CD4-positive, alpha-beta memory T cell (primary cell): ENCODE measurements at regions not wholly inside any gene's neighbourhood (a gene's known extent, or its start where the extent isn't known, plus 50 kb on each side); places are given as distances from the start of the nearest gene placed in this dataset.

ENCODE experiments used
- CTCF ChIA-PET: fragments of 350-600 bp; sonication (Branson Sonifier 250); formaldehyde crosslinking; loops from one replicate; lab custom pipeline; 2021; ENCODE audit warnings: inconsistent platforms; ENCODE audit not compliant: partially characterized antibody; lab: Charles Lee
- POLR2A ChIA-PET: fragments of 350-600 bp; sonication (Branson Sonifier 250); formaldehyde crosslinking; loops from one replicate; lab custom pipeline; 2021; ENCODE audit not compliant: partially characterized antibody; lab: Charles Lee
- DNase-seq, 5 donors: peaks; one replicate each; pipeline versions ENCODE4 v3.0.0 to v3.0.0-alpha.2; 2020 to 2022; ENCODE audit warnings: mixed read lengths in 1 of 5
- H3K27ac ChIP-seq: one replicate; pipeline ENCODE4 v1.7.0; 2013; ENCODE audit warnings: low read depth, low read length
- H3K27me3 ChIP-seq: 2 replicates; pipeline ENCODE4 v1.7.0; 2013; ENCODE audit warnings: mild to moderate bottlenecking, low read length, moderate library complexity; ENCODE audit not compliant: insufficient read depth
- H3K36me3 ChIP-seq: 2 replicates; pipeline ENCODE4 v1.7.0; 2013; ENCODE audit warnings: mild to moderate bottlenecking, low read length, moderate library complexity; ENCODE audit not compliant: insufficient read depth
- H3K4me1 ChIP-seq: 2 replicates; pipeline ENCODE4 v1.7.0; 2013; ENCODE audit warnings: mild to moderate bottlenecking, low read length, moderate library complexity; ENCODE audit not compliant: insufficient read depth
- H3K4me3 ChIP-seq, 2 donors: one replicate each; pipeline ENCODE4 v1.7.0; 2013; ENCODE audit warnings: low read length in 2 of 2, mild to moderate bottlenecking in 1 of 2
- H3K9me3 ChIP-seq, 2 donors: one replicate each; pipeline ENCODE4 v1.7.0; 2013; ENCODE audit warnings: low read length in 2 of 2, control low read depth in 1 of 2; ENCODE audit not compliant: control insufficient read depth in 1 of 2
- H3K27ac Mint-ChIP-seq, 7 donors: one replicate each; pipeline ENCODE4 v1.8.0; 2020 to 2021; ENCODE audit warnings: mixed read lengths in 7 of 7, mild to moderate bottlenecking in 6 of 7, inconsistent platforms in 3 of 7, moderate library complexity in 3 of 7
- H3K27me3 Mint-ChIP-seq, 2 donors: one replicate each; pipeline ENCODE4 v1.8.0; 2020 to 2021; ENCODE audit warnings: mixed read lengths in 2 of 2
- H3K36me3 Mint-ChIP-seq, 2 donors: one replicate each; pipeline ENCODE4 v1.8.0; 2020 to 2021; ENCODE audit warnings: mixed read lengths in 2 of 2, inconsistent platforms in 1 of 2, mild to moderate bottlenecking in 1 of 2
- H3K4me1 Mint-ChIP-seq, 4 donors: one replicate each; pipeline ENCODE4 v1.8.0; 2020 to 2021; ENCODE audit warnings: mixed read lengths in 4 of 4, mild to moderate bottlenecking in 1 of 4
- H3K4me3 Mint-ChIP-seq, 8 donors: one replicate each; pipeline ENCODE4 v1.8.0; 2020 to 2021; ENCODE audit warnings: mixed read lengths in 8 of 8, mild to moderate bottlenecking in 7 of 8, moderate library complexity in 6 of 8, inconsistent platforms in 3 of 8
- H3K9me3 Mint-ChIP-seq, 8 donors: one replicate each; pipeline ENCODE4 v1.8.0; 2020 to 2021; ENCODE audit warnings: mixed read lengths in 8 of 8, mild to moderate bottlenecking in 5 of 8, inconsistent platforms in 3 of 8, moderate library complexity in 1 of 8
- intact Hi-C: fragments of 100-400 bp; cut with micrococcal nuclease; formaldehyde crosslinking; loops from one replicate; pipeline ENCODE4 v1.15.1; 2023

DNA sequence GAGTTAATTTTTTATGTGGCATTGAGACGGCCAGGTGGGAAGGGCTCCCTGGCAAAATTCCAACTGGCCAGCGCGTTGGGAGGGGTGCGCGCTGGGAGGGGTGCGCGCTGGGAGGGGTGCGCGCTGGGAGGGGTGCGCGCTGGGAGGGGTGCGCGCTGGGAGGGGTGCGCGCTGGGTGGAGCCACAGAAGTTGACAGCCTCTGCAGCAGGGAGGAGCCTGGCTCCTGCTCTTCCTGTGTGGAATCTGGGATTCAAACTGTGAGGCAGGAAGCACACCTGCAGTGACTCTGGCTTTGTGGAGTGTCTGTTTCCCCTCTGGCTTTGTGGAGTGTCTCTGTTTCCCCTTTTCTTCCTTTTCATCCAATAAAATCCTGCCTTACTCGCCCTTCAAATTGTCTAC, 147.9 kb upstream of the CBLN2 start:
- no peak overlapping the region for H3K4me3 ChIP-seq
- no peaks in the 10 kb centered on the region for H3K4me1 Mint-ChIP-seq
- ChIA-PET POLR2A (no interaction called here), CTCF (no interaction called here)
- no peak overlapping the region for H3K4me3 Mint-ChIP-seq
- H3K27me3 ChIP-seq = no peaks in the 10 kb centered on the region
- H3K9me3 Mint-ChIP-seq = peaks cover 0 to 3% (median under 1%) of the 10 kb centered on the region in 8 donors
- no peaks in the 10 kb centered on the region for H3K9me3 ChIP-seq
- no peaks in the 10 kb centered on the region for H3K36me3 Mint-ChIP-seq
- no peaks in the 10 kb centered on the region for H3K36me3 ChIP-seq
- DNase-seq = no peak
- H3K27ac ChIP-seq = no peak overlapping the region
- H3K4me1 ChIP-seq = no peaks in the 10 kb centered on the region
- H3K27ac Mint-ChIP-seq = no peak overlapping the region
- intact Hi-C loops = no loop called here
- H3K27me3 Mint-ChIP-seq = no peaks in the 10 kb centered on the region

DNA sequence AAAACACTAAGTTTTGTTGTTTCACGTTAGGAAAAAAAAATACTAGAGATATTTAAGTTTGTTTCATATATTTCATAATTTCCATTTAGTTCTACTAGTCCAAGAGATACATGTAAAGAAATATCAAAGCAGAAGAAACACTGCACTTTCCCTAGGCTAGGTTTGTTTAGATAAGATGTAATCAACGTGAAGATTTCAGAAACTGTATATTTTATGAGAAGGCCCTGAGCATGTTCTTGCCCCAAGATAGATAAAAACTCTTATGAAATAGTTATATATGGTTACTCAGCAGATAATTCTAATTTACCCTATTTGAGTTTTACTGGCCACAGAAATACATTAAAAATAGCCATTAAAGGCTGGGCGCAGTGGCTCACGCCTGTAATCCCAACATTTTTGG, 143.6 kb upstream of the CBLN2 start:
- ChIA-PET CTCF (no interaction called here), POLR2A (no interaction called here)
- no peak overlapping the region for H3K27ac Mint-ChIP-seq
- H3K27me3 Mint-ChIP-seq = no peaks in the 10 kb centered on the region
- intact Hi-C loops = no loop called here
- H3K4me3 Mint-ChIP-seq = no peak overlapping the region
- no peaks in the 10 kb centered on the region for H3K36me3 ChIP-seq
- H3K36me3 Mint-ChIP-seq = no peaks in the 10 kb centered on the region
- H3K4me1 Mint-ChIP-seq = no peaks in the 10 kb centered on the region
- peaks cover 0 to 4% (median 0%) of the 10 kb centered on the region in 8 donors for H3K9me3 Mint-ChIP-seq
- no peak overlapping the region for H3K4me3 ChIP-seq
- H3K4me1 ChIP-seq = no peaks in the 10 kb centered on the region
- no peaks in the 10 kb centered on the region for H3K9me3 ChIP-seq
- DNase-seq = no peak
- H3K27me3 ChIP-seq = no peaks in the 10 kb centered on the region
- H3K27ac ChIP-seq = no peak overlapping the region

DNA sequence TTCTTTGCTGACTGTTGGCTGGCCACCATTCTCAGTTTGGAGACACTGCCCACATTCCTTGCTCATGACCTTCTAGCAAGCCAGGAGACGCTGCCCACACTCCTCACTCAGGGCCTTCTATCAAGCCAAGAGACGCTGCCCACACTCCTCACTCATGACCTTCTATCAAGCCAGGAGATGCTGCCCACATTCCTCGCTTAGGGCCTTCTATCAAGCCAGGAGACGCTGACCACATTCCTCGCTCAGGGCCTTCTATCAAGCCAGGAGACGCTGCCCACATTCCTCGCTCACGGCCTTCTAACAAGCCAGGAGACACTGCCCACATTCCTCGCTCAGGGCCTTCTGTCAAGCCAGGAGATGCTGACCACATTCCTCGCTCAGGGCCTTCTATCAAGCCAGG, 131.3 kb upstream of the CBLN2 start:
- DNase-seq = no peak
- no peak overlapping the region for H3K4me3 ChIP-seq
- POLR2A ChIA-PET = no interaction called here
- no peak overlapping the region for H3K27ac Mint-ChIP-seq
- H3K4me1 Mint-ChIP-seq = peaks cover 0 to 1% (median 0%) of the 10 kb centered on the region in 4 donors
- no peaks in the 10 kb centered on the region for H3K27me3 ChIP-seq
- no peak overlapping the region for H3K27ac ChIP-seq
- no peaks in the 10 kb centered on the region for H3K36me3 ChIP-seq
- H3K4me1 ChIP-seq = no peaks in the 10 kb centered on the region
- CTCF ChIA-PET = no interaction called here
- no peak overlapping the region for H3K4me3 Mint-ChIP-seq
- intact Hi-C loops = no loop called here
- H3K36me3 Mint-ChIP-seq = no peaks in the 10 kb centered on the region
- H3K9me3 Mint-ChIP-seq = peaks cover 0 to 9% (median 0%) of the 10 kb centered on the region in 8 donors
- no peaks in the 10 kb centered on the region for H3K27me3 Mint-ChIP-seq
- H3K9me3 ChIP-seq = no peaks in the 10 kb centered on the region

DNA sequence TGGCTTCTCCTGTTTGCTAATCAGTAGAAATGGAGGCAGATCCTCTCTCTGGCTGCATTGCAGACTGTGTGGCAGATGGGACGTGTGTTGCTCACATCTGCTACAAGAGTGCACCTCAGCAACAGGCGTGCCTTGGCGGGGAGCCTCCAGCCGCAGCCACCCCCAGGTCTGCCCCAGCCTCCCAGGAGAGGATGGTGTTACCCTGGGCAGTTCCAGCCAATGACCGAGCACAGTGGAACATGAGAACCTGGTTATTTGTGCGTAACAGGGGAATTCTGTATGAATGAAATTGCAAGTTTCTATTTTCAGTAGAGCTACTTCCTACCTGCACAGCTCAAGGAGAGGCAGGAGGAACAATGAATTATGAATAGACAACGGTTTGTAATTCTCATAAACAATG, 130.6 kb upstream of the CBLN2 start:
- no peak overlapping the region for H3K4me3 Mint-ChIP-seq
- H3K36me3 Mint-ChIP-seq = no peaks in the 10 kb centered on the region
- no peak overlapping the region for H3K27ac Mint-ChIP-seq
- peaks cover 0 to 1% (median 0%) of the 10 kb centered on the region in 4 donors for H3K4me1 Mint-ChIP-seq
- intact Hi-C loops = no loop called here
- H3K9me3 Mint-ChIP-seq = peaks cover 0 to 5% (median 0%) of the 10 kb centered on the region in 8 donors
- no peaks in the 10 kb centered on the region for H3K27me3 Mint-ChIP-seq
- no peak overlapping the region for H3K27ac ChIP-seq
- ChIA-PET POLR2A (no interaction called here), CTCF (no interaction called here)
- H3K36me3 ChIP-seq = no peaks in the 10 kb centered on the region
- no peak for DNase-seq
- H3K4me1 ChIP-seq = no peaks in the 10 kb centered on the region
- H3K9me3 ChIP-seq = no peaks in the 10 kb centered on the region
- no peaks in the 10 kb centered on the region for H3K27me3 ChIP-seq
- H3K4me3 ChIP-seq = no peak overlapping the region

DNA sequence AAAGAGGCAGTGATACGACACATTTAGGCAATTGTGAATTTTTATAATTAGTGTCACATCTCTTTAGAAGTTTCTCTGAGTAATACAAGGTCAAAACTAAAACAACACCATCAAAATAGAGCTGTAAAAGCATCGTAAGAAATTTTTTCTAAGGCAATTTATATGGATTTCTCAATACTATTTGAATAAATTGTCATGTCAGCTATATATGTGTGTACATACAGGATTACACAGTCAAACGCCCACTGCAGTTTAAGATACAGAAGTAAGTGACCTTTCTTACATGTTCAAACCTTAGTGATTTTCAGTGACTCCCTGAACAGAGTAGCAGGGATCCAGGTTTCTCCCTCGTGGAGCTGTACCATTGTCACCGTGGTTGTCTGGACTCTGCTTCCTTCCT, 129.1 kb upstream of the CBLN2 start:
- intact Hi-C loops = no loop called here
- ChIA-PET CTCF (no interaction called here), POLR2A (no interaction called here)
- Mint-ChIP-seq H3K4me3 (no peak overlapping the region), H3K9me3 (peaks cover 0 to 5% (median 0%) of the 10 kb centered on the region in 8 donors), H3K27me3 (no peaks in the 10 kb centered on the region), H3K27ac (no peak overlapping the region), H3K36me3 (no peaks in the 10 kb centered on the region), H3K4me1 (peaks cover 0 to 1% (median 0%) of the 10 kb centered on the region in 4 donors)
- Histone ChIP-seq H3K4me1 (no peaks in the 10 kb centered on the region), H3K9me3 (no peaks in the 10 kb centered on the region), H3K27ac (no peak overlapping the region), H3K36me3 (no peaks in the 10 kb centered on the region), H3K4me3 (no peak overlapping the region), H3K27me3 (no peaks in the 10 kb centered on the region)
- DNase-seq = no peak

DNA sequence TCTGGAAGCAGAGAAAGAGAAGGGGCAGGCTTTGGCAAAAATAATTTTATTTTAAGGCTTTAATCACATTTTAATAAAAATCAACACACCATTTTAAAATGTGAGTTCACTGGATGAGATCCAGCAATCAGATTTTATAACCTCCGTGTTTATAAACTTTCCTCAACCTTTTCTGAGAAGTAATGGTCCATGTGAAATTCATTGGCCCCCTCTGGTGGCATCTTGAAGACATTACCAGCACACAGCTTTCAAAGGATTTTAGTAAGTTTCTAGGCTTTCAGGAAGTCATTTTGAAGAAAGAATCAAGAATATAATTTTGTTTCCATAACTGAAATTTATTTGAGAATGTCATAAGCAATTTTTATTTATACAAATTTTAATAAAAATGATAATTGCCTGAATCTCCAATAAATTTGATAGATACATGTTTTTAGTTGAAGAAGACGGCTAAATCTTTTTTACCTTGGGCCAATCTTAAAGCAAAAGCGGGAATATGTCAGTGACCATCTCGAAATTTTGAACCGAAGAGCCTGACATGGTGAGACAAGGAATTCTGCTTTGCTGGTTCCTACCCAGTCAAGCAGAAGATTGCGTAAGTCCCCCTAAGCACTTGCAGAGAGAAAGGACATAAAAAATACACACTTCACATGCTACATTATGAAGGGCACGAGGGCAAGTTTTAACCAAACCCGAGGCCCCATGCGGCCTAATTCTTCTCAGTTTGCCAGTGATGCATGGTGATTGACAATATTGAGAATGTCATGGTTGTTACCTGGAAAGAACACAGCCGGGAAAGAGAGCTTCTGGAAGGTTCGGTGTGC, 128.4 kb upstream of the CBLN2 start:
- H3K9me3 Mint-ChIP-seq = peaks cover 0 to 4% (median 0%) of the 10 kb centered on the region in 8 donors
- no peaks in the 10 kb centered on the region for H3K9me3 ChIP-seq
- H3K36me3 Mint-ChIP-seq = no peaks in the 10 kb centered on the region
- H3K4me3 ChIP-seq = no peak overlapping the region
- H3K27me3 Mint-ChIP-seq = no peaks in the 10 kb centered on the region
- H3K27ac Mint-ChIP-seq = no peak overlapping the region
- peaks cover 0 to 1% (median 0%) of the 10 kb centered on the region in 4 donors for H3K4me1 Mint-ChIP-seq
- no peak overlapping the region for H3K4me3 Mint-ChIP-seq
- CTCF ChIA-PET = no interaction called here
- H3K36me3 ChIP-seq = no peaks in the 10 kb centered on the region
- intact Hi-C loops = no loop called here
- H3K27me3 ChIP-seq = no peaks in the 10 kb centered on the region
- POLR2A ChIA-PET = no interaction called here
- H3K4me1 ChIP-seq = no peaks in the 10 kb centered on the region
- no peak overlapping the region for H3K27ac ChIP-seq
- no peak for DNase-seq

DNA sequence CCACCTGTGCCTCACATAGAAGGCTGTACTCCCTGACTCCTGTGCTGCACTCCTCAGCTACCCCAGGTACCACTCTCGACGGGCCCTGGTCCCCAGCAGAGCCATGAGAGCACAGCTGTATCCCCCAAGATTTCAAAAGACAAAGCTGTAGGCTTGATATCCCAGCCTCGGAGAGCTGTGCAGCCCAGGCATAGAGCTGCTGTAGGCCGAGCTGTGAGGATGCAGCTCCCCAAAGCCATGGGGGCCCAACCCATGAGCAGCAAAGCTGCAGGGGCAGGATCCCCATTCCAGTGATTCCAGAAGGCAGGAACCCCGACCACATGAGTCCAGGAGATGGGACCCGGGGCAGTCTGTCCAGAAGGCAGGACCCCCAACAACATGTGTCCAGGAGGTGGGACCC, 123.8 kb upstream of the CBLN2 start:
- Mint-ChIP-seq H3K27ac (no peak overlapping the region), H3K9me3 (peaks cover 0 to 7% (median 0%) of the 10 kb centered on the region in 8 donors), H3K4me1 (no peaks in the 10 kb centered on the region), H3K4me3 (no peak overlapping the region), H3K36me3 (no peaks in the 10 kb centered on the region), H3K27me3 (no peaks in the 10 kb centered on the region)
- CTCF ChIA-PET = no interaction called here
- no peak overlapping the region for H3K27ac ChIP-seq
- no peaks in the 10 kb centered on the region for H3K36me3 ChIP-seq
- H3K9me3 ChIP-seq = no peaks in the 10 kb centered on the region
- no peaks in the 10 kb centered on the region for H3K27me3 ChIP-seq
- H3K4me3 ChIP-seq = no peak overlapping the region
- intact Hi-C loops = no loop called here
- POLR2A ChIA-PET = no interaction called here
- H3K4me1 ChIP-seq = no peaks in the 10 kb centered on the region
- DNase-seq = no peak
